Lung (tissue), 11 donors: ENCODE measurements at regions not wholly inside any gene's neighbourhood (a gene's known extent, or its start where the extent isn't known, plus 50 kb on each side); places are given as distances from the start of the nearest gene placed in this dataset.

Experiments used
- ATAC-seq: fragments of 200-7000 bp; cut with Tn5 transposase; one replicate; pipeline ENCODE4 v1.9.1; 2020; ENCODE audit warnings: moderate number of reproducible peaks; ENCODE audit not compliant: insufficient read depth, low FRiP score
- DNase-seq, 3 donors: peaks; one replicate each; pipeline ENCODE4 v3.0.0-alpha.2; 2013 to 2017
- H3K27ac ChIP-seq, 2 donors: one replicate each; pipeline ENCODE4 v1.5.1; 2013; ENCODE audit warnings: mild to moderate bottlenecking in 2 of 2, moderate library complexity in 2 of 2, control low read depth in 1 of 2, inconsistent platforms in 1 of 2, low read depth in 1 of 2, low read length in 1 of 2
- H3K27me3 ChIP-seq, 3 donors: one replicate each; pipeline ENCODE4 v1.5.1; 2013; ENCODE audit warnings: low read length in 2 of 3; ENCODE audit not compliant: control insufficient read depth in 3 of 3, insufficient read depth in 3 of 3
- H3K36me3 ChIP-seq, 4 donors: one replicate each; pipeline ENCODE4 v1.5.1; 2013; ENCODE audit warnings: low read length in 4 of 4, mild to moderate bottlenecking in 1 of 4, moderate library complexity in 1 of 4; ENCODE audit not compliant: control insufficient read depth in 4 of 4, insufficient read depth in 4 of 4
- H3K4me1 ChIP-seq, 5 donors: one replicate each; pipeline ENCODE4 v1.5.1; 2013; ENCODE audit warnings: low read length in 5 of 5, mild to moderate bottlenecking in 2 of 5, moderate library complexity in 1 of 5; ENCODE audit not compliant: control insufficient read depth in 5 of 5, insufficient read depth in 5 of 5
- H3K4me3 ChIP-seq: one replicate; pipeline ENCODE4 v1.5.1; 2013; ENCODE audit warnings: mild to moderate bottlenecking, control low read depth, moderate library complexity
- H3K9ac ChIP-seq, 2 donors: one replicate each; pipeline ENCODE4 v1.5.1; 2013; ENCODE audit warnings: low read length in 2 of 2, control low read depth in 1 of 2; ENCODE audit not compliant: insufficient read depth in 1 of 2
- H3K9me3 ChIP-seq, 4 donors: one replicate each; pipeline ENCODE4 v1.5.1; 2013; ENCODE audit warnings: low read length in 3 of 4, mild to moderate bottlenecking in 1 of 4, moderate library complexity in 1 of 4; ENCODE audit not compliant: control insufficient read depth in 4 of 4, insufficient read depth in 3 of 4
- WGBS, 2 donors: extraction: QIAGEN DNeasy Blood & Tissue Kit; methylation state at CpG; one replicate each; pipeline ENCODE4 v1.1.7; 2013; 5-methylcytosine and 5-hydroxymethylcytosine counted together
- TF ChIP-seq, protein P1 (sequence below): IDR thresholded peaks from 2 replicates; pipeline ENCODE4 v1.5.1; 2012; ENCODE audit warnings: mild to moderate bottlenecking; ENCODE audit errors: control extremely low read depth, extremely low read depth
- donor health status: control.
- donor health status: control.
- donor health status: Bipolar disorder and iron deficiency.
- donor health status: healthy.
- donor health status: DM: yes; HTN: yes; CAD: no.

DNA sequence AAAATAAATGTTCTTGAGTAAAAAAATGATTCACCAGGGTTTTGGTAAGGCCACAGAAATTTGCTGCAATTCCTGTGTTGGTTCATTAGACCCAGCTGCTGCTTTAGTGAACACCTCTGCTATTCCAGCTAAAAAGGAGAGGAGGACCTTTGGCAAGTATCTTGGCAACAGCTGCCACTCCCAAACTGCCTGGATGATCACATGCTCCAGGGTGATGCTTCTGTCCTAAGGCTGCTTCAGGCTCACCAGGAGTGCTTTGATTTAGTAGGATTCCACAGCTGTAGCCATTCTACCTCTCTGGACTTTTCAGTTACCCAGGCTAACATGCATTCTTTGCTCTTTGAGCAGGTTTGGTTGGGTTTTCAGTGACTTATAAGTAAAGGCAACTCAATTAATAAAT lies 82.6 kb upstream of the NPVF start:
- H3K36me3 ChIP-seq: no peaks in the 10 kb centered on the region
- no peak overlapping the region for H3K4me3 ChIP-seq
- H3K9ac ChIP-seq: no peak overlapping the region
- TF ChIP-seq, protein P1, sequence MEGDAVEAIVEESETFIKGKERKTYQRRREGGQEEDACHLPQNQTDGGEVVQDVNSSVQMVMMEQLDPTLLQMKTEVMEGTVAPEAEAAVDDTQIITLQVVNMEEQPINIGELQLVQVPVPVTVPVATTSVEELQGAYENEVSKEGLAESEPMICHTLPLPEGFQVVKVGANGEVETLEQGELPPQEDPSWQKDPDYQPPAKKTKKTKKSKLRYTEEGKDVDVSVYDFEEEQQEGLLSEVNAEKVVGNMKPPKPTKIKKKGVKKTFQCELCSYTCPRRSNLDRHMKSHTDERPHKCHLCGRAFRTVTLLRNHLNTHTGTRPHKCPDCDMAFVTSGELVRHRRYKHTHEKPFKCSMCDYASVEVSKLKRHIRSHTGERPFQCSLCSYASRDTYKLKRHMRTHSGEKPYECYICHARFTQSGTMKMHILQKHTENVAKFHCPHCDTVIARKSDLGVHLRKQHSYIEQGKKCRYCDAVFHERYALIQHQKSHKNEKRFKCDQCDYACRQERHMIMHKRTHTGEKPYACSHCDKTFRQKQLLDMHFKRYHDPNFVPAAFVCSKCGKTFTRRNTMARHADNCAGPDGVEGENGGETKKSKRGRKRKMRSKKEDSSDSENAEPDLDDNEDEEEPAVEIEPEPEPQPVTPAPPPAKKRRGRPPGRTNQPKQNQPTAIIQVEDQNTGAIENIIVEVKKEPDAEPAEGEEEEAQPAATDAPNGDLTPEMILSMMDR: no peak
- H3K9me3 ChIP-seq: no peaks in the 10 kb centered on the region
- peaks cover 0 to 12% (median 0%) of the 10 kb centered on the region in 5 donors for H3K4me1 ChIP-seq
- no peak overlapping the region for H3K27ac ChIP-seq
- DNase-seq: no peak
- no peaks in the 10 kb centered on the region for H3K27me3 ChIP-seq
- ATAC-seq: no peak

DNA sequence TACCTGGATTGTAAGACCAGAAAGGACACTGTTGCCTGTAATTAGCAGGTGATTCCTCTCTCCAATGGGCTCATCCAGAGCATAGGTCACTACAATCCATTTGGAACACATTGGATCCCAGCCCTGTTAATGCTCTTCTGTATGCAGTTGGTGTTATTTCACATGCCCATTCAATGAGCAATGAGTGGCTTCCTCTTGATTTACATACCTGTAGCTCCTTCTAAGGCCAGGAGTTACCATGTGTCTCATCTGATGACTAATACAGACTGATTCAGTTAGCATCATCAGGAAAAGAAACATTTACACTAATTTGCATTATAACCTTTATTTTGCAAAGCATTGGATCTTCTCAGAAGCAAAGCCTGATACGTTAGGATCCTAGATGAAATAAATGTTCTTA lies 83.1 kb upstream of the NPVF start:
- Histone ChIP-seq H3K4me3 (no peak overlapping the region), H3K27ac (no peak overlapping the region), H3K36me3 (no peaks in the 10 kb centered on the region), H3K9ac (no peak overlapping the region), H3K27me3 (no peaks in the 10 kb centered on the region), H3K4me1 (peaks cover 0 to 12% (median 0%) of the 10 kb centered on the region in 5 donors), H3K9me3 (no peaks in the 10 kb centered on the region)
- ATAC-seq (no peak), DNase-seq (no peak)
- 85 to 91% methylated on average over 1 of the region's 1 CpG for WGBS, 2 donors
- TF ChIP-seq, protein P1: no peak

DNA sequence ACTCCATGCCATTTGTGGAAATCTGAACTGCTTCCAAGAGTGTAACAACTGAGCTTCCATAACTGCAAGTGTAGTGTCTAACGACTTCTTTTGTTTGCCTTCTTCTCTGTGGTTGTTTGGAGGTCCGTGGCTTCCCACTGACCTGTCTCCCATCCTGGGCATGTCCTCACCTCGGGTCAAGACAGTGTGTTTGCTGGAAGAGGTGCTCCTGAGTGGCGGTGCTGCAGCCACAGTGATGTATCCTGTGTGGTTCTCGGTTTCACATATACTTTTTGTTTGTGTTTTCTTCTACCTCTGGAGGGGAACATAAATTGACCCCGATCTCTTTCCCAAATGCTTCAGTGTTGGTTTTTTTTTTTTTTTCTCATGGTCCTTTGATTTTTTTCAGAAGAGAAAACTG lies 84.7 kb upstream of the NPVF start:
- DNase-seq (no peak), ATAC-seq (no peak)
- Histone ChIP-seq H3K4me1 (peaks cover 0 to 12% (median 0%) of the 10 kb centered on the region in 5 donors), H3K27ac (no peak overlapping the region), H3K9me3 (no peaks in the 10 kb centered on the region), H3K36me3 (no peaks in the 10 kb centered on the region), H3K4me3 (no peak overlapping the region), H3K9ac (no peak overlapping the region), H3K27me3 (no peaks in the 10 kb centered on the region)
- TF ChIP-seq, protein P1: no peak
- WGBS, 2 donors: 62 to 79% methylated on average over 6 of the region's 6 CpGs

DNA sequence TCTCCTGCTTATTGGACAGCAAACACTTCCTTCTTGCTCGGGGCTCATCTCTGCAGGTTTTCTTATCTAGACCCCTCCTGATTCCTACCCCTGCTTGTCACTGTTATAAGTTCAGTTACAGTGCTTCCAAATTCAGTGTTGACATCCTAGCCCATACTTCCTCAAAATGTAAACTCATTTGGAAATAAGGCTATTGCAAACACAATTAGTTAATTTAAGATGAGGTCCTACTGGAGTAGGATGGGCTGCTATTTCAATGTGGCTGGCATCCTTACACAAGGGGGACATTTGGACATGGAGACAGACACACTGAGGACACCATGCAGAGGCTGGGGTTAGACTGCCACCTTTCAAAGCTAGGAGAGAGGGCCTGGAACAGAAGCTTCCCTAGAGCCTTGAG lies 85.2 kb upstream of the NPVF start:
- H3K4me1 ChIP-seq: peaks cover 0 to 12% (median 0%) of the 10 kb centered on the region in 5 donors
- TF ChIP-seq, protein P1: no peak
- WGBS, 2 donors: 22 to 74% methylated on average over 1 of the region's 1 CpG

More for the DNA sequence above, 85.2 kb upstream of the NPVF start:
- Histone ChIP-seq H3K27ac (no peak overlapping the region), H3K27me3 (no peaks in the 10 kb centered on the region), H3K4me3 (no peak overlapping the region), H3K9me3 (no peaks in the 10 kb centered on the region), H3K9ac (no peak overlapping the region), H3K36me3 (no peaks in the 10 kb centered on the region)
- ATAC-seq (no peak), DNase-seq (no peak)
